ENCODE measurements at regions not wholly inside any gene's neighbourhood (a gene's known extent, or its start where the extent isn't known, plus 50 kb on each side); places are given as distances from the start of the nearest gene placed in this dataset.

- Histone ChIP-seq H3K4me3 (ENCODE audit: low read depth in 2 of 2, low read length in 2 of 2) (no peak overlapping the region), H3K27ac (ENCODE audit: low read length) (no peak overlapping the region), H3K27me3 (ENCODE audit: control insufficient read depth, insufficient read depth, low read length) (no peaks in the 10 kb centered on the region), H3K4me1 (ENCODE audit: control insufficient read depth, insufficient read depth, low read length) (no peaks in the 10 kb centered on the region), H3K9me3 (ENCODE audit: control insufficient read depth, insufficient read depth, low read depth, low read length) (no peaks in the 10 kb centered on the region), H3K36me3 (ENCODE audit: control insufficient read depth, insufficient read depth, low read length) (no peaks in the 10 kb centered on the region)
- DNase-seq (ENCODE audit: low read depth, low spot score), result no peak
- ATAC-seq, result no peak
- in situ Hi-C loops (cut with HindIII; ENCODE audit: low pct_unique_long_range_greater_than_20kb, low sequenced_read_pairs) (no loop called here), intact Hi-C loops (cut with micrococcal nuclease; ENCODE audit: unreplicated experiment) (no loop called here)
- ChIA-PET CTCF (no interaction called here), POLR2A (no interaction called here)
- no peak for TF ChIP-seq REST (IDR thresholded peaks at IDR 0.05; ENCODE audit: insufficient read depth in 1 of 2, low read depth in 2 of 2, low read length in 1 of 2)
- no TSS peak for BruUV-seq (replicated peaks)
These were observed 410.8 kb upstream of the MEF2C start for GRCh38 chr5:89293810-89294209.

- ChIA-PET CTCF (no interaction called here), POLR2A (no interaction called here)
- H3K27ac ChIP-seq (ENCODE audit: low read length), result no peak overlapping the region
- H3K27me3 ChIP-seq (ENCODE audit: control insufficient read depth, insufficient read depth, low read length), result no peaks in the 10 kb centered on the region
- intact Hi-C loops (cut with micrococcal nuclease; ENCODE audit: unreplicated experiment) (no loop called here), in situ Hi-C loops (cut with HindIII; ENCODE audit: low pct_unique_long_range_greater_than_20kb, low sequenced_read_pairs) (no loop called here)
- H3K4me1 ChIP-seq (ENCODE audit: control insufficient read depth, insufficient read depth, low read length), result no peaks in the 10 kb centered on the region
- BruUV-seq (replicated peaks), result no TSS peak
- TF ChIP-seq CTCF (IDR thresholded peaks at IDR 0.05), result no peak
- no peak for TF ChIP-seq REST (IDR thresholded peaks at IDR 0.05; ENCODE audit: insufficient read depth in 1 of 2, low read depth in 2 of 2, low read length in 1 of 2)
- no peak for TF ChIP-seq POLR2AphosphoS5 (IDR thresholded peaks at IDR 0.05; ENCODE audit: low read depth, low read length)
- no peak for TF ChIP-seq SIN3A (IDR thresholded peaks at IDR 0.05; ENCODE audit: borderline replicate concordance, insufficient read depth, low read depth, low read length)
- no peak for TF ChIP-seq TCF7L2 (IDR thresholded peaks at IDR 0.05; ENCODE audit: low read depth, low read length)
- DNase-seq (ENCODE audit: low read depth, low spot score) (no peak), ATAC-seq (no peak)
- H3K9me3 ChIP-seq (ENCODE audit: control insufficient read depth, insufficient read depth, low read depth, low read length), result no peaks in the 10 kb centered on the region
- H3K36me3 ChIP-seq (ENCODE audit: control insufficient read depth, insufficient read depth, low read length), result no peaks in the 10 kb centered on the region
- H3K4me3 ChIP-seq (ENCODE audit: low read depth in 2 of 2, low read length in 2 of 2), result no peak overlapping the region
These were observed 409.5 kb upstream of the MEF2C start for GRCh38 chr5:89292487-89292886.
